GM21737 (cell line): ENCODE measurements at regions not wholly inside any gene's neighbourhood (a gene's known extent, or its start where the extent isn't known, plus 50 kb on each side); places are given as distances from the start of the nearest gene placed in this dataset.
"Not testable (repeated sequence)": the region's sequence is repeated elsewhere in the genome, so short reads cannot be mapped to it uniquely, and the experiment has no call there.

Experiments used
- ATAC-seq: cut with Tn5 transposase; IDR thresholded peaks from one replicate; pipeline ENCODE4 v1.9.1; 2021; ENCODE audit warnings: mild to moderate bottlenecking, moderate library complexity; ENCODE audit not compliant: unreplicated experiment

GRCh38 chr17:45646288-45646988 is 137.7 kb upstream of the CRHR1 start:
- no peak for ATAC-seq

- no peak for ATAC-seq
Measured at GRCh38 chr17:45648642-45649041, 135.5 kb upstream of the CRHR1 start.

- ATAC-seq = no peak
Measured at GRCh38 chr17:45649796-45650195, 134.3 kb upstream of the CRHR1 start.

- ATAC-seq = no peak
Measured at GRCh38 chr17:45650561-45650960, 133.6 kb upstream of the CRHR1 start.

- ATAC-seq = no peak
Measured at GRCh38 chr17:45651145-45651709, 132.9 kb upstream of the CRHR1 start.

- no peak for ATAC-seq
Measured at GRCh38 chr17:45653616-45654015, 130.5 kb upstream of the CRHR1 start.

- no peak for ATAC-seq
Measured at GRCh38 chr17:45656527-45657181, 127.5 kb upstream of the CRHR1 start.

GRCh38 chr17:45660474-45660873 is 123.6 kb upstream of the CRHR1 start:
- no peak for ATAC-seq

GRCh38 chr17:45662432-45662831 is 121.7 kb upstream of the CRHR1 start:
- no peak for ATAC-seq

- ATAC-seq = no peak
Measured at GRCh38 chr17:45663772-45664171, 120.3 kb upstream of the CRHR1 start.

- ATAC-seq = no peak
Measured at GRCh38 chr17:45664921-45665320, 119.2 kb upstream of the CRHR1 start.

- ATAC-seq = no peak
Measured at GRCh38 chr17:45666046-45666600, 118.0 kb upstream of the CRHR1 start.

- ATAC-seq = no peak
Measured at GRCh38 chr17:45666641-45667040, 117.5 kb upstream of the CRHR1 start.

GRCh38 chr17:45667591-45668171 is 116.4 kb upstream of the CRHR1 start:
- ATAC-seq = no peak

- no peak for ATAC-seq
Measured at GRCh38 chr17:45668316-45668715, 115.8 kb upstream of the CRHR1 start.

GRCh38 chr17:45672301-45672700 is 111.8 kb upstream of the CRHR1 start:
- ATAC-seq = no peak

GRCh38 chr17:45672792-45673191 is 111.3 kb upstream of the CRHR1 start:
- no peak for ATAC-seq

GRCh38 chr17:45673759-45674158 is 110.4 kb upstream of the CRHR1 start:
- not testable (repeated sequence) for ATAC-seq

GRCh38 chr17:45675012-45675411 is 109.1 kb upstream of the CRHR1 start:
- no peak for ATAC-seq

GRCh38 chr17:45675892-45676291 is 108.2 kb upstream of the CRHR1 start:
- no peak for ATAC-seq

GRCh38 chr17:45676695-45677094 is 107.4 kb upstream of the CRHR1 start:
- ATAC-seq = no peak

- ATAC-seq = no peak
Measured at GRCh38 chr17:45677770-45678169, 106.3 kb upstream of the CRHR1 start.
